ENCODE measurements at regions not wholly inside any gene's neighbourhood (a gene's known extent, or its start where the extent isn't known, plus 50 kb on each side); places are given as distances from the start of the nearest gene placed in this dataset.

DNA sequence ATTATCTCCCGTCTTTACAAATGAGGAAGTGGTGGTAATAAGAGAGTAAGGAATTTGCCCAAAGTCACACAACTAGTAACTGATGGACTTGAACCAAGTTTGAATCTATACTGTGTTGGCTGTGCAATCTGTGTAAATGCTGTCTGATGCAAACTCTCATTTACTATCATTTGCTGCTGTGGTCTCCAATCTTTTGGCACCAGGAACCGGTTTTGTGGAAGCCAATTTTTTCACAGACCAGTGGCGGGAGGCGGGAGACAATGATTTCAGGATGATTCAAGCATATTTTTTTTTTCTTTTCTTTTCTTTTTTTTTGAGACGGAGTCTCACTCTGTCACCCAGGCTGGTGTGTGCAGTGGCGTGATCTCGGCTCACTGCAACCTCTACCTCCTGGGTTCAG lies 450.0 kb upstream of the FZD8 start:
- H3K9me3 Mint-ChIP-seq (ENCODE audit: low read depth) = no peaks in the 10 kb centered on the region
- no peaks in the 10 kb centered on the region for H3K36me3 Mint-ChIP-seq (ENCODE audit: low read depth)
- H3K4me3 Mint-ChIP-seq (ENCODE audit: unreplicated experiment) = no peak overlapping the region
- no peaks in the 10 kb centered on the region for H3K27me3 Mint-ChIP-seq (ENCODE audit: low read depth)
- H3K27ac Mint-ChIP-seq (ENCODE audit: unreplicated experiment) = no peak overlapping the region
- TF ChIP-seq, protein P1, sequence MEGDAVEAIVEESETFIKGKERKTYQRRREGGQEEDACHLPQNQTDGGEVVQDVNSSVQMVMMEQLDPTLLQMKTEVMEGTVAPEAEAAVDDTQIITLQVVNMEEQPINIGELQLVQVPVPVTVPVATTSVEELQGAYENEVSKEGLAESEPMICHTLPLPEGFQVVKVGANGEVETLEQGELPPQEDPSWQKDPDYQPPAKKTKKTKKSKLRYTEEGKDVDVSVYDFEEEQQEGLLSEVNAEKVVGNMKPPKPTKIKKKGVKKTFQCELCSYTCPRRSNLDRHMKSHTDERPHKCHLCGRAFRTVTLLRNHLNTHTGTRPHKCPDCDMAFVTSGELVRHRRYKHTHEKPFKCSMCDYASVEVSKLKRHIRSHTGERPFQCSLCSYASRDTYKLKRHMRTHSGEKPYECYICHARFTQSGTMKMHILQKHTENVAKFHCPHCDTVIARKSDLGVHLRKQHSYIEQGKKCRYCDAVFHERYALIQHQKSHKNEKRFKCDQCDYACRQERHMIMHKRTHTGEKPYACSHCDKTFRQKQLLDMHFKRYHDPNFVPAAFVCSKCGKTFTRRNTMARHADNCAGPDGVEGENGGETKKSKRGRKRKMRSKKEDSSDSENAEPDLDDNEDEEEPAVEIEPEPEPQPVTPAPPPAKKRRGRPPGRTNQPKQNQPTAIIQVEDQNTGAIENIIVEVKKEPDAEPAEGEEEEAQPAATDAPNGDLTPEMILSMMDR (IDR thresholded peaks at IDR 0.05) = no peak
- no peak for DNase-seq (ENCODE audit: low spot score)
- peaks cover 13% of the 10 kb centered on the region for H3K4me1 Mint-ChIP-seq (ENCODE audit: low read depth)

DNA sequence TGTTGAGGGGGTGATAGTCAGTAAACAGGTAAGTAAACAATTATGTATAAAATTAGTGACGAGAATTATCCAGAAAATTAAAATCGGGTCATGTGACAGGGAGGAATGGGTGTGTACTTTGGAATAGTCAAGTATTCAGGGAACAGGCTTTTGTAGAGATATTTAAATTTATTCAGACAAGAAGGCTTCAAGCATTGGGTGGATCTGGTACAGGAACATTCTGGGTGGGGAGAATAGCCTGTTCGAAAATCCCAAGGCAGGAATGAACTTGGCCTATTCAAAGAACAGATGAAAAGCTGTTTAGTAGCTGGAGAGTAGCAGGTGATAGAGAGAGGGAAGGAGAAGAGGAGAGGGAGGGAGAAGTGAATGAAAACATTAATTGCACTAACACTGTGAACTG lies 448.9 kb upstream of the FZD8 start:
- TF ChIP-seq, protein P1 (IDR thresholded peaks at IDR 0.05) = no peak
- Mint-ChIP-seq H3K4me3 (ENCODE audit: unreplicated experiment) (no peak overlapping the region), H3K36me3 (ENCODE audit: low read depth) (no peaks in the 10 kb centered on the region), H3K27ac (ENCODE audit: unreplicated experiment) (no peak overlapping the region), H3K27me3 (ENCODE audit: low read depth) (no peaks in the 10 kb centered on the region), H3K4me1 (ENCODE audit: low read depth) (peaks cover 13% of the 10 kb centered on the region), H3K9me3 (ENCODE audit: low read depth) (no peaks in the 10 kb centered on the region)
- DNase-seq (ENCODE audit: low spot score) = no peak

DNA sequence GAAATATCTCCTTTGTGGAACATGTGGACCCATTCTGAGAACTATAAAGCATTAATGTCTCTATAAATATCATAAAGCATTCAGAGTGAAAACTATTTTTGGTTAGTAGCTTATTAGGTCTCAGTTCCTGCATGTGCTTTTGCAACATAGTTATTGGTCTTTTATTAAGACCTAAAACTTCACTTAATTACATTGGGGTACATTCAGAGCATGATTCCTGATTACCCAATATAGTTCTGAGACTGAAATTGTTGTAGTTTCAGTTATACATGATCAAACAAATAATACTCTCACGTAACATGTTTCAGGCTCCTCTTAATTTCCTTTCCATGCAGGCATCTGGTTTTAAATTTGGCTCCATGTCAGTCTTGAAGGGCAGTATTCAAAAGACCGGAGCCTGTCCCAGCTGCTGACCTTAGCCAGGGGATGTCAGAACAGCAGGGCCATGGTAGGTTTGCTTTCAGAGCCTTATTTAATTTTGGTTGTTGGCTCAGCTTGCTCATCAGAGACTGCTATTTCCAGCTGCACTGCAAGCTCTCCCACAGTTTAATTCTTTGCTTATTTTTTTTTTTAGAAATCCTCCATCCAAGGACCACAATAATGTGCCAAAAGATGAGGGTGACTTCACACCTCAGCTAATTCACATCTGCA lies 447.8 kb upstream of the FZD8 start:
- H3K9me3 Mint-ChIP-seq (ENCODE audit: low read depth) = no peaks in the 10 kb centered on the region
- H3K4me1 Mint-ChIP-seq (ENCODE audit: low read depth) = peaks cover 13% of the 10 kb centered on the region
- DNase-seq (ENCODE audit: low spot score) = no peak
- no peaks in the 10 kb centered on the region for H3K27me3 Mint-ChIP-seq (ENCODE audit: low read depth)
- TF ChIP-seq, protein P1 (IDR thresholded peaks at IDR 0.05) = no peak
- H3K36me3 Mint-ChIP-seq (ENCODE audit: low read depth) = no peaks in the 10 kb centered on the region
- H3K4me3 Mint-ChIP-seq (ENCODE audit: unreplicated experiment) = no peak overlapping the region
- H3K27ac Mint-ChIP-seq (ENCODE audit: unreplicated experiment) = no peak overlapping the region

DNA sequence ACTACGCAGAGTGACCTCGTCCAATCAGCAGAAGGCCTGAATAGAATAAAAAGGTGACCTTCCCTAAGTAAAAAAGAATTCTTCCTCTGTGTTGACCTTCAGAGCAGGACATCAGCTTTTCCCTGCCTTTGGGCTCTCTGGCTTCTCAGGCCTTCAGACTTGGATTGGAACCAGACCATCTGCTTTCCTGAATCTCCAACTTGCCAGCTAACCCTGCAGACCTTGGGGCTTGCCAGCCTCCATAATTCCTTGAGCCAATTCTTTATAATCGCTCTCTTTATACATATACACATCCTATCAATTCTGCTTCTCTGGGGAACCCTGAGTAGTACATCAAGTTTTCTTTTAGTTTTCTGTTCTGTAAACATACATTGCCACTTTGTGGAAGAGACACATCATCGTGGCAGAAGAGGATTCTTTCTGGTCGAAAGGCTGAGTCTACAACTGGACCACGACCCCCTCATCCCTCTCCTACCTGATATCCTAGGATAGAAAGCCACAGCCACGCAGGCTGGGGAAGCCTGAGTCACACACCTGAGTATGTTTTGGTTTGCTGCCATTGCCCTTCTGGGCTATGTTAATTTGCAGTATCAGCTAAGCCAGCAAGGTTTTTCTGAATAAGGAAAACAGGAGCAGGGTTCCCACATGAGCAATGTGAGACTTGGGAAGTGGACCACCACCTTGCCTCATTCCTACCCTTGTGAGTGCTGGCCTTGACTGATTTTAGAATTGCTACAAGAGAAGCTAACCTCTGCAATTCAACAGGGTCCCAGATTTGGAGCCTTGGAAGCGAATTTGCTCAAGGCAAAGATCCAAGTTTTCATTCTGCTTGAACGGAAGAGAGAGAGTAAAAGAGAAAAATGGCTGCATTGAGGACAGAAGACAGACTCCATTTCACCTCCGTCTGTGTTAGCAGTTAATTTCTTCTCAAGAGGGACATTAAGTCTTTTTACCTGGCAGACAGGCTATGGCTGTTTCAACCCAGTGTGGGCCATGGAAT lies 445.2 kb upstream of the FZD8 start:
- no peaks in the 10 kb centered on the region for H3K9me3 Mint-ChIP-seq (ENCODE audit: low read depth)
- H3K4me1 Mint-ChIP-seq (ENCODE audit: low read depth) = peaks cover 7% of the 10 kb centered on the region
- no peaks in the 10 kb centered on the region for H3K36me3 Mint-ChIP-seq (ENCODE audit: low read depth)
- H3K27me3 Mint-ChIP-seq (ENCODE audit: low read depth) = no peaks in the 10 kb centered on the region
- TF ChIP-seq, protein P1 (IDR thresholded peaks at IDR 0.05) = no peak
- no peak for DNase-seq (ENCODE audit: low spot score)
- no peak overlapping the region for H3K27ac Mint-ChIP-seq (ENCODE audit: unreplicated experiment)
- H3K4me3 Mint-ChIP-seq (ENCODE audit: unreplicated experiment) = no peak overlapping the region

DNA sequence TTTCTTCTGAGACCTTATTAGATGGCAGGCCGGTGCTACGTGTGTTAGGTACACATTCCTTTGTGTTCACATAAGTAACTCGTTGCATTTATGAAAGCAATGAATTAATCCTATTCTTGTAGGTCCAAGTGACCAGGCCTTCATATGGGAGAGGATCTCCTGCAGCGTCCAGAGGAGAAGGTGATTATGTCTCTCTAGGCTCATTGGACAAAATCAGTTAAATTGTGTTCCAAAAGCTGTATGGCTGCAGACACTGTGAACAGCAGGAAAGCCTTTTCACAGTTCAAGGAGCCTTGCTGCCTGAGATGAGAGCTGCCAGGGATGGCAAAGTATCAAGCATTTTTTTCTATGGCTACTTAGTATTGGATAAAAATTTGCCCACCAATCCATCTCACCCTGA lies 433.1 kb upstream of the FZD8 start:
- Mint-ChIP-seq H3K9me3 (ENCODE audit: low read depth) (peaks cover 7% of the 10 kb centered on the region), H3K4me1 (ENCODE audit: low read depth) (peaks cover 6% of the 10 kb centered on the region), H3K4me3 (ENCODE audit: unreplicated experiment) (no peak overlapping the region), H3K27ac (ENCODE audit: unreplicated experiment) (no peak overlapping the region), H3K36me3 (ENCODE audit: low read depth) (no peaks in the 10 kb centered on the region), H3K27me3 (ENCODE audit: low read depth) (no peaks in the 10 kb centered on the region)
- TF ChIP-seq, protein P1 (IDR thresholded peaks at IDR 0.05) = no peak
- DNase-seq (ENCODE audit: low spot score) = no peak

Measured in chondrocyte (in vitro differentiated cells).